ENCODE measurements at regions not wholly inside any gene's neighbourhood (a gene's known extent, or its start where the extent isn't known, plus 50 kb on each side); places are given as distances from the start of the nearest gene placed in this dataset.

- no peak for TF ChIP-seq CTCF (conservative IDR thresholded peaks at IDR 0.05)
- Mint-ChIP-seq H3K36me3 (ENCODE audit: low read depth) (no peaks in the 10 kb centered on the region), H3K4me1 (peaks cover 12% of the 10 kb centered on the region), H3K4me3 (no peak overlapping the region), H3K9me3 (no peaks in the 10 kb centered on the region), H3K27me3 (ENCODE audit: low read depth) (no peaks in the 10 kb centered on the region), H3K27ac (ENCODE audit: unreplicated experiment) (no peak overlapping the region)
- DNase-seq (ENCODE audit: low read depth, low spot score), result no peak
Measured at GRCh38 chr21:38709876-38710275, 95.9 kb upstream of the ETS2 start.

- Mint-ChIP-seq H3K36me3 (ENCODE audit: low read depth) (no peaks in the 10 kb centered on the region), H3K27me3 (ENCODE audit: low read depth) (no peaks in the 10 kb centered on the region), H3K4me3 (no peak overlapping the region), H3K27ac (ENCODE audit: unreplicated experiment) (no peak overlapping the region), H3K9me3 (no peaks in the 10 kb centered on the region), H3K4me1 (peaks cover 21% of the 10 kb centered on the region)
- TF ChIP-seq CTCF (conservative IDR thresholded peaks at IDR 0.05), result peak; percentile 53
- peak; percentile 7 for DNase-seq (ENCODE audit: low read depth, low spot score)
Measured at GRCh38 chr21:38712071-38712470, 93.7 kb upstream of the ETS2 start.

GRCh38 chr21:38712664-38713063, 93.1 kb upstream of the ETS2 start:
- no peak for DNase-seq (ENCODE audit: low read depth, low spot score)
- Mint-ChIP-seq H3K4me3 (no peak overlapping the region), H3K4me1 (peaks cover 21% of the 10 kb centered on the region), H3K27me3 (ENCODE audit: low read depth) (no peaks in the 10 kb centered on the region), H3K27ac (ENCODE audit: unreplicated experiment) (no peak overlapping the region), H3K9me3 (no peaks in the 10 kb centered on the region), H3K36me3 (ENCODE audit: low read depth) (no peaks in the 10 kb centered on the region)
- TF ChIP-seq CTCF (conservative IDR thresholded peaks at IDR 0.05), result no peak

GRCh38 chr21:38714039-38714817, 91.5 kb upstream of the ETS2 start:
- H3K27me3 Mint-ChIP-seq (ENCODE audit: low read depth), result no peaks in the 10 kb centered on the region
- peaks cover 21% of the 10 kb centered on the region for H3K4me1 Mint-ChIP-seq
- H3K27ac Mint-ChIP-seq (ENCODE audit: unreplicated experiment), result no peak overlapping the region
- H3K4me3 Mint-ChIP-seq, result no peak overlapping the region
- no peaks in the 10 kb centered on the region for H3K36me3 Mint-ChIP-seq (ENCODE audit: low read depth)
- no peaks in the 10 kb centered on the region for H3K9me3 Mint-ChIP-seq
- TF ChIP-seq CTCF (conservative IDR thresholded peaks at IDR 0.05), result no peak
- no peak for DNase-seq (ENCODE audit: low read depth, low spot score)

GRCh38 chr21:38714999-38715398, 90.7 kb upstream of the ETS2 start:
- H3K27me3 Mint-ChIP-seq (ENCODE audit: low read depth), result no peaks in the 10 kb centered on the region
- no peak for TF ChIP-seq CTCF (conservative IDR thresholded peaks at IDR 0.05)
- H3K4me3 Mint-ChIP-seq, result no peak overlapping the region
- H3K27ac Mint-ChIP-seq (ENCODE audit: unreplicated experiment), result no peak overlapping the region
- H3K36me3 Mint-ChIP-seq (ENCODE audit: low read depth), result no peaks in the 10 kb centered on the region
- DNase-seq (ENCODE audit: low read depth, low spot score), result no peak
- H3K9me3 Mint-ChIP-seq, result no peaks in the 10 kb centered on the region
- H3K4me1 Mint-ChIP-seq, result peaks cover 18% of the 10 kb centered on the region
